MM.1S (cell line): ENCODE measurements at regions not wholly inside any gene's neighbourhood (a gene's known extent, or its start where the extent isn't known, plus 50 kb on each side); places are given as distances from the start of the nearest gene placed in this dataset.

Experiments used
- DNase-seq: peaks from one replicate; pipeline ENCODE4 v3.0.0-alpha.2; 2015
- H2AFZ ChIP-seq: fragments of 300-600 bp; sonication (generic); 2 replicates; pipeline ENCODE4 v1.6.0; 2016; ENCODE audit warnings: antibody characterized with exemption, low read length
- H3F3A ChIP-seq: fragments of 300-600 bp; sonication (generic); 2 replicates; pipeline ENCODE4 v1.6.1; 2016; ENCODE audit warnings: mild to moderate bottlenecking, antibody characterized with exemption, low read length, moderate library complexity, mixed read lengths; ENCODE audit not compliant: insufficient read depth
- H3K27ac ChIP-seq: fragments of 300-600 bp; sonication (generic); 2 replicates; pipeline ENCODE4 v1.5.1; 2016; ENCODE audit warnings: mild to moderate bottlenecking, low read length
- H3K27me3 ChIP-seq: fragments of 300-600 bp; sonication (generic); replicated peaks from 2 replicates; pipeline ENCODE4 v1.6.0; 2016; ENCODE audit warnings: low read length; ENCODE audit not compliant: insufficient read depth
- H3K36me3 ChIP-seq: fragments of 300-600 bp; sonication (generic); replicated peaks from 2 replicates; pipeline ENCODE4 v1.6.1; 2016; ENCODE audit warnings: mild to moderate bottlenecking, low read length, mixed read lengths; ENCODE audit not compliant: insufficient read depth
- H3K4me1 ChIP-seq: fragments of 300-600 bp; sonication (generic); 2 replicates; pipeline ENCODE4 v1.6.1; 2016; ENCODE audit warnings: low read length, mixed read lengths
- H3K4me2 ChIP-seq: fragments of 300-600 bp; sonication (generic); 2 replicates; pipeline ENCODE4 v1.6.0; 2016; ENCODE audit warnings: low read depth, low read length
- H3K4me3 ChIP-seq: fragments of 300-600 bp; sonication (generic); 2 replicates; pipeline ENCODE4 v1.5.1; 2016; ENCODE audit warnings: low read length, mixed read lengths
- H3K79me2 ChIP-seq: fragments of 300-600 bp; sonication (generic); 2 replicates; pipeline ENCODE4 v1.6.1; 2016; ENCODE audit warnings: mixed run types, low read length, mixed read lengths
- H3K9ac ChIP-seq: fragments of 300-600 bp; sonication (generic); 2 replicates; pipeline ENCODE4 v1.6.1; 2016; ENCODE audit warnings: low read length, mixed read lengths
- H3K9me2 ChIP-seq: fragments of 300-600 bp; sonication (generic); replicated peaks from 2 replicates; pipeline ENCODE4 v1.6.1; 2016; ENCODE audit warnings: mild to moderate bottlenecking, low read length, mixed read lengths; ENCODE audit not compliant: insufficient read depth
- H3K9me3 ChIP-seq: fragments of 300-600 bp; sonication (generic); replicated peaks from 2 replicates; pipeline ENCODE4 v1.6.1; 2016; ENCODE audit warnings: mild to moderate bottlenecking, low read length, mixed read lengths; ENCODE audit not compliant: insufficient read depth
- H4K20me1 ChIP-seq: fragments of 300-600 bp; sonication (generic); 2 replicates; pipeline ENCODE4 v1.6.1; 2016; ENCODE audit warnings: mild to moderate bottlenecking, low read length, moderate library complexity, mixed read lengths; ENCODE audit not compliant: insufficient read depth
- CTCF ChIP-seq: fragments of 300-600 bp; sonication (generic); IDR thresholded peaks from 2 replicates; pipeline ENCODE4 v1.5.1; 2016; ENCODE audit warnings: antibody characterized with exemption, low read length, mixed read lengths
- EZH2 ChIP-seq: fragments of 300-600 bp; sonication (generic); optimal IDR thresholded peaks from 2 replicates; pipeline ENCODE3; 2017; ENCODE audit warnings: low read depth, mild to moderate bottlenecking, antibody characterized with exemption, low read length, mixed read lengths
- EZH2phosphoT487 ChIP-seq: fragments of 300-600 bp; sonication (generic); IDR thresholded peaks from 2 replicates; pipeline ENCODE4 v1.6.1; 2018; ENCODE audit warnings: antibody characterized with exemption, low read length

GRCh38 chr18:9008200-9008708 is 94.2 kb upstream of the NDUFV2 start:
- no peak overlapping the region for H2AFZ ChIP-seq
- peaks cover 13% of the 10 kb centered on the region for H3K4me1 ChIP-seq
- H3K27me3 ChIP-seq: no peaks in the 10 kb centered on the region
- peaks cover 10% of the 10 kb centered on the region for H3F3A ChIP-seq
- no peaks in the 10 kb centered on the region for H3K9me3 ChIP-seq
- no peak overlapping the region for H3K4me2 ChIP-seq
- no peak for DNase-seq
- TF ChIP-seq EZH2: no peak
- TF ChIP-seq CTCF: no peak
- TF ChIP-seq EZH2phosphoT487: no peak
- H3K4me3 ChIP-seq: no peak overlapping the region
- H3K27ac ChIP-seq: no peak overlapping the region
- H3K9me2 ChIP-seq: no peaks in the 10 kb centered on the region
- H3K9ac ChIP-seq: no peak overlapping the region
- no peaks in the 10 kb centered on the region for H3K36me3 ChIP-seq
- no peaks in the 10 kb centered on the region for H3K79me2 ChIP-seq
- no peaks in the 10 kb centered on the region for H4K20me1 ChIP-seq

- H3K9me2 ChIP-seq: no peaks in the 10 kb centered on the region
- H3K9ac ChIP-seq: no peak overlapping the region
- H3K27ac ChIP-seq: no peak overlapping the region
- H3K36me3 ChIP-seq: no peaks in the 10 kb centered on the region
- no peaks in the 10 kb centered on the region for H3K27me3 ChIP-seq
- no peaks in the 10 kb centered on the region for H3K79me2 ChIP-seq
- no peaks in the 10 kb centered on the region for H4K20me1 ChIP-seq
- no peak for DNase-seq
- TF ChIP-seq EZH2phosphoT487 (no peak), EZH2 (no peak), CTCF (no peak)
- H3K4me1 ChIP-seq: peaks cover 13% of the 10 kb centered on the region
- no peak overlapping the region for H3K4me2 ChIP-seq
- H2AFZ ChIP-seq: no peak overlapping the region
- peaks cover 10% of the 10 kb centered on the region for H3F3A ChIP-seq
- H3K9me3 ChIP-seq: no peaks in the 10 kb centered on the region
- no peak overlapping the region for H3K4me3 ChIP-seq
These were observed 93.5 kb upstream of the NDUFV2 start for GRCh38 chr18:9008709-9009635.

- H3K9me2 ChIP-seq: no peaks in the 10 kb centered on the region
- no peaks in the 10 kb centered on the region for H4K20me1 ChIP-seq
- no peaks in the 10 kb centered on the region for H3K27me3 ChIP-seq
- no peak overlapping the region for H3K9ac ChIP-seq
- no peak overlapping the region for H3K4me3 ChIP-seq
- no peak overlapping the region for H2AFZ ChIP-seq
- no peaks in the 10 kb centered on the region for H3K36me3 ChIP-seq
- H3K9me3 ChIP-seq: no peaks in the 10 kb centered on the region
- H3K4me2 ChIP-seq: no peak overlapping the region
- peaks cover 10% of the 10 kb centered on the region for H3F3A ChIP-seq
- H3K4me1 ChIP-seq: peaks cover 13% of the 10 kb centered on the region
- DNase-seq: no peak
- H3K27ac ChIP-seq: no peak overlapping the region
- H3K79me2 ChIP-seq: no peaks in the 10 kb centered on the region
- TF ChIP-seq EZH2phosphoT487 (no peak), CTCF (no peak), EZH2 (no peak)
These were observed 92.6 kb upstream of the NDUFV2 start for GRCh38 chr18:9009703-9010488.
